ENCODE measurements at regions not wholly inside any gene's neighbourhood (a gene's known extent, or its start where the extent isn't known, plus 50 kb on each side); places are given as distances from the start of the nearest gene placed in this dataset.

- H3K4me3 ChIP-seq (ENCODE audit: low read length): no peak overlapping the region
- H3K4me1 ChIP-seq (ENCODE audit: low read length): peaks cover 58% of the 10 kb centered on the region
Measured at GRCh38 chr1:23610677-23611076, 51.4 kb upstream of the ID3 start.

GRCh38 chr1:23609971-23610370, 50.7 kb upstream of the ID3 start:
- Histone ChIP-seq H2AFZ (ENCODE audit: low read length) (no peak overlapping the region), H3K4me2 (ENCODE audit: low read depth, low read length) (no peak overlapping the region), H3K4me3 (ENCODE audit: low read length) (no peak overlapping the region), H3K79me2 (ENCODE audit: low read length) (no peaks in the 10 kb centered on the region), H3K4me1 (ENCODE audit: low read length) (peaks cover 51% of the 10 kb centered on the region), H3K27me3 (replicated peaks; ENCODE audit: insufficient read depth, low read length) (no peaks in the 10 kb centered on the region), H3K9ac (ENCODE audit: low read length) (no peak overlapping the region), H3K36me3 (replicated peaks; ENCODE audit: insufficient read depth, low read length) (no peaks in the 10 kb centered on the region), H3F3A (ENCODE audit: insufficient read depth, low read length) (peaks cover 34% of the 10 kb centered on the region), H4K20me1 (ENCODE audit: insufficient read depth, low read length) (no peaks in the 10 kb centered on the region), H3K27ac (ENCODE audit: low read length) (no peak overlapping the region), H3K9me2 (replicated peaks; ENCODE audit: insufficient read depth, low read length) (no peaks in the 10 kb centered on the region), H3K9me3 (replicated peaks; ENCODE audit: insufficient read depth, low read length) (no peaks in the 10 kb centered on the region)
- TF ChIP-seq CTCF (IDR thresholded peaks at IDR 0.05; ENCODE audit: low read length) (no peak), EZH2 (optimal IDR thresholded peaks at IDR 0.05; ENCODE audit: low read depth, low read length) (no peak), EZH2phosphoT487 (IDR thresholded peaks at IDR 0.05; ENCODE audit: low read length) (no peak)
- DNase-seq: no peak

More at GRCh38 chr1:23610677-23611076, 51.4 kb upstream of the ID3 start:
- Histone ChIP-seq H3K9me3 (replicated peaks; ENCODE audit: insufficient read depth, low read length) (no peaks in the 10 kb centered on the region), H3K27me3 (replicated peaks; ENCODE audit: insufficient read depth, low read length) (no peaks in the 10 kb centered on the region), H3K79me2 (ENCODE audit: low read length) (no peaks in the 10 kb centered on the region), H3K27ac (ENCODE audit: low read length) (no peak overlapping the region), H4K20me1 (ENCODE audit: insufficient read depth, low read length) (no peaks in the 10 kb centered on the region), H3K36me3 (replicated peaks; ENCODE audit: insufficient read depth, low read length) (no peaks in the 10 kb centered on the region), H3F3A (ENCODE audit: insufficient read depth, low read length) (peaks cover 38% of the 10 kb centered on the region), H3K9ac (ENCODE audit: low read length) (no peak overlapping the region), H3K9me2 (replicated peaks; ENCODE audit: insufficient read depth, low read length) (no peaks in the 10 kb centered on the region), H3K4me2 (ENCODE audit: low read depth, low read length) (no peak overlapping the region), H2AFZ (ENCODE audit: low read length) (no peak overlapping the region)
- no peak for TF ChIP-seq CTCF (IDR thresholded peaks at IDR 0.05; ENCODE audit: low read length)
- no peak for TF ChIP-seq EZH2phosphoT487 (IDR thresholded peaks at IDR 0.05; ENCODE audit: low read length)
- no peak for TF ChIP-seq EZH2 (optimal IDR thresholded peaks at IDR 0.05; ENCODE audit: low read depth, low read length)
- no peak for DNase-seq

All from MM.1S (cell line).